Stimulated activated CD4-positive, alpha-beta T cell treated with anti-CD3 and anti-CD28 coated beads, Interleukin-15, amount 100 ng/mL, for 48 hours (primary cell): ENCODE measurements at regions not wholly inside any gene's neighbourhood (a gene's known extent, or its start where the extent isn't known, plus 50 kb on each side); places are given as distances from the start of the nearest gene placed in this dataset.

Experiments
- DNase-seq, 2 donors: peaks; one replicate each; pipeline ENCODE4 v3.0.0-alpha.2; 2020; ENCODE audit warnings: low read depth in 2 of 2

DNA sequence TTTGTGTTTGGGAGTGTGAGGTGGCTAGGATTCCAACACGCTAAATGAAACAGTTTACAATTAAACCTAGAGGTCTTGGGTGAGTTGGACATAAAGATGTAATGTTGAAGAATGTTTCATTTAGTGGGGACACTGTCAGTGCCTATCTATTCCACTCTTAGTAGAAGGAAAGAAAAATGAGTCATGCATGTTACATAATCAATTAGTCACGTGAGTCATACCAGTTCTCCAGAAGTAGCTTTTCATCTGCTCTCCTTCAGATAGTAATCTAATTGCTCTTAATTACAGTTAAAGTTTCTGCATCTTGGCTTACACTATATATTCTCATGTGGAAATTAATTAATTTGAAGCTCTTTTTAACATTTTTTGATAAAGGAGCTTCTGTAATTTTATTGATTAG, 115.7 kb upstream of the P2RY1 start:
- DNase-seq: no peak

DNA sequence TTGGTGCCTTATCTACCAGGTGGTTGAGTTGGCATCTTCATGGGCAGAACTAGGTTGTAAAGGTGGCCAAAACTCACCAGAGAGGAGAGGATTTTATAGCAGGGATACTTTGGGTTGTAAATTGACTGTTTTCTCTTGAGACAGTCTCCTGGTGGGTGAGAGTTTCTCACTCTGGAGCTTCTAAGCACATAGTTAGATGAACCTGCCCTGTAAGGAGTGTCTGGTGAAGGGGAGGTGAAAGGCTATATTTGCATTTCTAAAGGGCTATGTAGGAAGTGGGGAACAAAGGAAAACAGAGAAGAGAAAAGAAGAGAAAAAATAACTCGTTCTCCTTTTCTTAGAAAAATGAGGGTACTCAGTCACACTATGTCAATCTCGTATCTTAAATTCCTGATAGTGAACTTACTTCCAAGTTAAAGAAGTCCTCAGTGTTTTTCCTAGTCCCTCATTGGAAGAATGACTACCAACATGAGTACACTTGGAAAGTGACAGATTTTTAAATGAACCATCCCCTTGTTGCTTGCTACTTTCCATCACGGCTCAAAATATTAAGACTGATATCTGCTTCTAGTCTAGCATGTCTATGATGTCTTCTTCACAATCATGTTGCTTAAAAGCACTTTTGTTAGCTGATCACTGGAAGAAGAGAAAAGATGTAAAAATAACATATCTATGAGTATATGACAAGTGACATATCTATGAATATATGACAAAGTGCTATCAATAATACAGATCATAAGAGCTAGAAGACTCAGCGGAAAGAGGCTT, 113.8 kb upstream of the P2RY1 start:
- DNase-seq: no peak

DNA sequence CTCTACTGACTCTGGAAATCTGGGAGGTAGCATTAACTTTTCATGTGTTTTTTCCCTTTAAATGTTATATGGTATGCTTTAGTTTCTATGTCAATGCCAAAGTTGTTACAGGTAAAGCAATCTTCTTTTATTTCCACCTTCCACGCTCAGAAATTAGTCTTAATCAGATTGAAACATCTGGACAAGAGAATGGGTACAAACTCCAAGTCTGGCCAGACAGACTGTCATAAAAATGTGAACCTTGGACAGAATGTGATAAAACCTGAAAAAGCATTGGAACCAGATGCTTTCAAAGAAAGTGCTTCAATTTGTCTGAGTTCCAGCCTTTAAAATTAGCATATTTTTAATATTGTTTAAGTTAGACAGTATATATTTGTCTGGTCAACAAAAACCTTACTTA, 110.7 kb upstream of the P2RY1 start:
- DNase-seq: no peak

DNA sequence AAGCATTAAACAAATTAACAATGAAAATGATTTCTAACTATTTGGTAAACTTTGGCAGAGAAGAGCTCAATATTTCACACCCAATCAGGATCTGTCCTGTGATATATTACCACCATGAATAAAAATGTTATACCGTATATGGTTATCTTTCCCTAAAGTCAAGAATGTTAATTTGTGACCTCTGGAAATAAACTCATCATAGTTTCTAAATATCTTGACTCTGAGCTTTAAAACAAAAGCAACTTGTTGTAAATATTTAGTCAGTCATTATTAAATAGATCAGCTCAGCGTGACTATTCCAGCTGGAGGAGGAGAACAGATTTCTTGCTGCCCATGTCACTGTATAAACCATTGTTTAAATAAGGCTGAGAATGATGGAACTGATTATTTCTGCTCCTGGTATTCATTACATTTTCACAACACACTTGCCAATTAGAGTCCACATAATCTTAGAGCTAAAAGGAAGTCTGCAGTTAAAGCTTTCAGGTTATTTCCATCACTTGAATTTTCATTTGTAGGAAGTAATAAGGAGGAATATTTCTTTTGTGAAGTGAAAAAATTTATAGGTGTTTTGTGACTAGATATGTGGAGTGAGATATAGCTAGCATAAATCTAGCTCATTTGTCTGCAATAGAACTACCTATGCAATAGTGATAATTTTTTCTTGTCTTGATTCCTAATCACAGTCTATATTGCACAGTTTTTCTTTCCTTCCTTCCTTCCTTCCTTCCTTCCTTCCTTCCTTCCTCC, 106.5 kb upstream of the P2RY1 start:
- DNase-seq: no peak

DNA sequence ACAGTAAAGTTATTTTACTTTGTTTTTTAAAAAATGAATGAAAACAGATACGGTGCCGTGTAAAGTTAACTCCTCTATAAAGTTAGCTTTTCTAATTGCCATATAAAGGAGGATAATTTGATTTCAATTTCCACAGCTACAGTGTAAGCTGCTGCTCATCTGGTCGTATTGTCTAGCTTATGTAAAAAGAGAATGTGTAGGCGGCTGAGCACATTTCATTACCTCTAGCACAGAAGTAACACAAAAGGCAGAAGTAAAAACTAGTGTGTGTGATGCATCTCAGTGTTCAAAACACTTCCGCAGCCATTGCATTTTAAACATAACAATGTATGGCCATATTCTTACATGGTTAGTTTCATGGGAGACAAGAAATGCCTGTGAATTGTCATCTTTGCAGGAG, 105.0 kb upstream of the P2RY1 start:
- no peak for DNase-seq

DNA sequence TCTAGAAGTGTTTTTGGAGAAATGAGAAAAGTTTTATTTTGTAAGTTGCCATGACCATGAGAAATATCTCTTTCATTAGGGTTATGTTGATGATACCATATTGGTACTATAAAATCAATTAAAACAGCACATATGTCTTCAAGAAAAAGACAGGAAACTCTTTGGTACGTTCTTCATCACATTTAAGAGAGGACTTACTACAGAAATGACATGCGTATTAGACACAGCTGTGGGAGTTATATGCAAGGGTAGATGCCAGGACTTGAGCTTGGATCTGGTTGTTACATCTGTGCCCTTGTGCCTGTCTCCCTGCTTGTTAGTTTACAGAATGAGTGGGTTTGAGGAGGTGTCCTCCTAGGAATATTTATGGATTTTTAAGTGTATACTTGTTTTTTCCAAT, 103.4 kb upstream of the P2RY1 start:
- no peak for DNase-seq

DNA sequence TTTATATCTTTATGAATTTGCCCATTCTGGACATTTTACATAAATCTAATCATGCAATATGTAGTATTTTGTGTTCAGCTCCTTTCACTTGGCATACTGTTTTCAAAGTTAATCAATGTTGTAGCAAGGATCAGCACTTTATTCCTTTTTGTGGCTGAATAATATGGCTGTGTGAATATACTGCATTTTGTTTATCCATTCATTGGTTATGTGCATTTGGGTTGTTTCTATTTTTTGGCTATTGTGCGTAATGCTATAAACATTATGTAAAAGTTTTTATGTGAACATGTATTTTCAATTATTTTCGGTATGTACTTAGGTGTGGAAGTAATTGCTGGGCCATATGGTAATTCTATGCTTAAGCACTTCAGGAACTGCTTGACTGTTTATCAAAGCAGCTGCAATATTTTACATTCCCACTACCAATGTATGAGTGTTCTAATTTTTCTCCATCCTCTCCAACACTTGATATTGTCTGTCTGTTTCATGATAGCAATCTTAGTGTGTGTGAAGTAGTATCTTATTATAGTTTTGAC, 101.3 kb upstream of the P2RY1 start:
- no peak for DNase-seq

DNA sequence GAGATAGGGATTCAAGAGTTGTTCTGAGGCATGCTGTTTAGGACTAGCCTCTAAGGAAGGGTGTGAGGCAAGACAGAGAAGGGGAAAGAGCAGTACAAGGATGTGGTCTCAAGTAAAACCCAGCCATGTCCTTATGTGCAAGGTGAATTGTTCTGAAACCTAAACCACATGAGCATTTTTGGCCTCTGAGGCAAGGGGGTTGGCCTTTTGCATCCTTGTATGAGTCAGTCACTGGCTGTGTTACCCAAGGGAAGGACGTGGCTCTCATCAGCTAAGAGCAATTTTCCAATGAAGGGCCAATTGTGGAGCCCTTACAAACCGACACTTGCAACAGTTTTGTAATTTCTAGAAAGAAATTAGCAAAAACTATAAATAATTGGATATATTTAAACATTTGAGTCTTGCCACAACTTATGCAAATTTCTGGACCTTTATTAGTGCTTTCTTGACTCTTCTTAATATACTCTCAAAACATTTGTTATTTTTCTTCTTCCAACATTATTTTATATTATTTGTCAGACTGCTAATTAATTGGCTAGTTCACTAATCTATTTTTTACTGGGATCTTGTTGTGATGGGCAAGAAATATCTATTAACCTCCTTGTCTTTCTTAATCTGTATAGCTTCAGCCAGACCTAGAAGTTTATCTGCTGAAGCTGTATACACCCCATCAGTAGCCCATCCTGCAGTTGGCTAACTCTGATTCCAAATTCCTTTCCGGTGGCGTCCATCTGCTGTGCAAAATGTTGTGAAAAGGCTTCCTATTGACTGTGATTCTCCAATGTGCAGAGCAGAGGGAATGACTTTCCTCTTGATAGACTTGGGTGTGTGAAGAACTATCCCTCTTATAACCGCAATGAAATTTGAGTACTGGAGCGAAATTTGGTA, 97.7 kb upstream of the P2RY1 start:
- no peak for DNase-seq

DNA sequence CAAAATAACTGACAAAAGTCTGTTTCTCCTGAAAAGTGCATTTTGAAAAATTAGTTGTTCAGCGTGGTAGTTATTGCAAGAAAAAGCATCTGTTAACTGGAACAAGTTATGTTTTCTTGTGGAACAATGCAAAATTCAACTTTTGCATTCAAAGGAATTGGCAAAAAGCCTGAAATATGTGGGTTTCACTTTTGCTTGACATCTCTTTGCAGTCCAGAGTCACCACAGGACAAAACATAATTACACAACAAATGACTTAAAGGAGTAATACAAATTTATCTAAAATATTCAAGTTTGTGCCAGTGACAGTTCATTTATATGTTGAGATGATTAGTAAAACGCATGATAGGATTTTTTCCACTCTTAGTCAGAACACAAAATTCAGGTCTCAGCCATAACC, 96.3 kb upstream of the P2RY1 start:
- no peak for DNase-seq

DNA sequence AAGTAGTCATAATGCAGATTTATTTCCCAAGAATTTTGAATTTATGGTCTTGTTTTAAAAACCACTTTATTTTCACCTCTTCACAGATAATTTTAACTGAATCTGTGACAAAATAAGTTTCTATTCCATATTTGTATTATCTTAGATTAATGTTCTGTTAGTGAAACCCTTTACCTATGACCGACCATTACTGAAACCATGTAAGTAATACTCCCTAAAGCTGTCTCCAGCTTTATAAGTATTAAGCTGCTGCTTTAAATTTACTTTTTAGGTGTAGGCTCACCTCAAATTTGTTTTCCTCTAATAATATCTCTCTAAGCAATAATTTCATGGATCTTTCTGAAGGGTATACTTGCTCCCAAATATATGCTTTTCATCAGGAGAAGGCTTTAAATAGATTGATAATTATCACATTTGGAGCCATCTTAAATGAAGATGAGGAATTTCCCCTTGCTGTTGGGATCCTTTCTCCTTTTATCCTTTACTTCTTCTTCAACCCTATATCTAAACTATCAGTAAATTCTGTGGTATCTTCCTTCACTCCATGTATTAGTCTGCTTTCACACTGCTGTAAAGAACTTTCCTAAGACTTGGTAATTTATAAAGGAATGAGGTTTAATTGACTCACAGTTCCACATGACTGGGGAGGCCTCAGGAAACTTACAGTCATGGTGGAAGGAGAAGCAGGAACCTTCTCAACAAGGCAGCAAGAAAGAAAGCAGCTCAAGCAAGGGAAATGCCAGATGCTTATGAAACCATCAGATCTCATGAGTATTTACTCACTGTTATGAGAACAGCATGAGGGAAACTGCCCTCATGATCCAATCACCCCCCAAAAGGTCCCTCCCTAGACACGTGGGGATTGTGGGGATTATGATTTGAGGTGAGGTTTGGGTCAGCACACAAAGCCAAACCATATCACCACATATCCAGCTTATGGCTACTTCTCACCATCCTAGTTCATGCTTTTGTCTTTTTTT, 92.3 kb upstream of the P2RY1 start:
- DNase-seq: no peak

DNA sequence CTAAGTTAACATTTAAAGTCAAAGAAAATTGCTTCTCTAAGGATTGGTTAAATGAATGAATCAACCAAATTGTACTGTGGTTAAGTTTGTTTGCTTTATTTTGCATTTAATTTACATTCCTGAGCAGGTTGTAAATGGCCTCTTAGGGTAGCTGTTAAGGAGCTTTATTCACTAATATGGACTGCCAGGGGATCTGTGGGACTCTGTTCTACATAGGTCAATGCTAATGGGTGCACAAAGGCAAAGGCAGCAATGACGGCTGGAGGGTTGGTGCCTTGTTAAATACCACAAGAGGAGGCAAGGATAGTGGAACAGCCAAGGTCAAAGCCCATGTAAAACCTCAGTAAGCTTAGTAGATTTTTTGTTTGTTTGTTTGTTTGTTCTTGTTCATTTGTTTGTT, 89.3 kb upstream of the P2RY1 start:
- no peak for DNase-seq

DNA sequence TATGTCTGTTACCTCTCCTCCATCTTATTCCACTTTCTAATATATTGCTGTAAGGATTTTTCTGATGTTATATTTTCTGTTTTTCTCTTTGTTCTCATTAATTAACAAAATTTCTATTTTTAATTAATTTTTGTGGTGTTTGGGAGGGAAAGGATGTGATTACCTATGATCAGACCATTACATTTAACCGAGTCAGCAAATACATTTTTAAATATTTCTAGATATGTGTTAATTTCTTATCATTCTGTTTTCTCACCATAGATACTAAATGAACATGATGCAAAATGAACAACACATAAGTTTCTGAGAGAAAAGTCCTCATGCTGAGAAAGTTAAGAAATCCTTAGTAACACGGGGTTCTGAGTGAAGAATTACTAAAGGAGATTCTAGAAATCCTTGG, 80.6 kb upstream of the P2RY1 start:
- no peak for DNase-seq

DNA sequence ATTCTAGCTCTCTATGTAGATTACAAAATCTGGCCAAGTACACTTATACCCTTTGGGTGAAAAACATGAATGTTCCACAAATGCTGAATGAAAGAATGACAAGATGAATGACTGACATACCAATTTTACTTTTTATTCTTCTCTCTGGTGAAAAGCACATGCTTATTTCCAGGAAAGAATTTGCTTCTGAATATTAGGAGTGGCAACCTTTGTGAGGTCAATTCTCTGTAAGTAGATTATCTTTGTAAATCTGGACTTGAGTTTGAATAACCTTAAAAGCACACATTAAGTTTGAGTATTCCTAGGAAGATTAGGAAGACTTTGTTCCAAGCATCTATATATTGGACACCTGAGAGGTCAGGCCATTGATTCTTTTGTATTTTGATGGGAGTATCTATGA, 78.1 kb upstream of the P2RY1 start:
- DNase-seq: no peak

DNA sequence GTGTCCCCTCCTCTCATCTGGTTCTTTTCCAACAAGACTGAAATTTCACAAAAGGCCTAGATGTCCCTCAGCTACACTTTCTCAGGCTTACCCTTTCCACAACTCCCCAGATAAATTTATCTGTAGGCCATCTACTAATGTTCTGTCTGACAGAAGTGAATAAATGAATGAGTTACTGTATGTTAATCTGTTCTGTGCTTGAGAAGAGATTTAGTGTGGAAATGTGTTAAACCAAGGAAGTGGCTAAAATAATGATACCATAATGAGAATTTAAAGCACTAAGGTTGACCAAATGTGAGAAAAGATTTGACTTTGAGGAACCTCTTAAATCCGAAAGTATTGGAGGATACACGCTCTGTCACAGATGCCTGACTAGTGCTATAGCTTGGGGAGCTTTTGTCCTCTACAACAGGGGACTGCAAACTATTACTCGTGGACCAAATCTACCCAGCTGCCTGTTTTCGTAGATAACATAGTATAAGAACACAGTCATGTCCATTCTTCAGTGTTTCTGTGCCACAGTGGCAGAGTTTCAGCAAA, 74.8 kb upstream of the P2RY1 start:
- DNase-seq: no peak

DNA sequence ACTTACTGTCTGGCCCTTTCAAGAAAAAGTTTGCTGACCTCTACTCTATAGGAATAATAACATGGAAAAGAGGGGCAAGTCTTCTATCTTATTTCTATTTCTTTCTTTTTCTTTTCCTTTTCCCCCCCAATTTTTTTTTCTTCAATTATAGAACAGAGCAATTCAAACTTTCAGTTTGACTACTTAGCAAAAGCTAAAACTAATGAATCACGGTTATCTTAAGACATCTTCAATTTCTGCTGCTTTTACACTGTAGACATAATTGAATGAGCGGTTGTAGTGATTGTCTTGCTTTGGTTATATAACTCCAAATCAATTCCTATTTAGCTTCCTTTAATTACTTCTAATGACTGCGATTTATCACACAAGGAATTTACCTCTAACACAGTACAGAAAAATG, 74.3 kb upstream of the P2RY1 start:
- DNase-seq: no peak

DNA sequence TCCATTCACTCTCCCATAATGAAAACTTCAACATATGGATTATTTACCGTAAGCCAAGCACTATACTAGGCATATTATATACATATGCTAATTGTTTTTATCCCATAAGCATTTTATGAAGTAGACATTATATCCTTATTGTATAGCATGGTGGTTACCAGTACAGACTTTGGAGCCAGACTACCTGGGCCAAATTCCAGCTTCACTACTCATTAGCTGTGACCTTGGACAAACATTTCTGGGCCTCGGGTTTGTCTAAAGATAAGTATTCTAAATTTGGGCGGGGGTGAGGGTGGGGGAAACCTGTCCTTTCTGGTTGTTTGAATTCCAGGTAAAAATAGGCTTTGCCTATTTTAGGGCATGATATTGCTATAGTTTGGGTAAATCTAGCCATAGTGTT, 66.5 kb upstream of the P2RY1 start:
- no peak for DNase-seq

DNA sequence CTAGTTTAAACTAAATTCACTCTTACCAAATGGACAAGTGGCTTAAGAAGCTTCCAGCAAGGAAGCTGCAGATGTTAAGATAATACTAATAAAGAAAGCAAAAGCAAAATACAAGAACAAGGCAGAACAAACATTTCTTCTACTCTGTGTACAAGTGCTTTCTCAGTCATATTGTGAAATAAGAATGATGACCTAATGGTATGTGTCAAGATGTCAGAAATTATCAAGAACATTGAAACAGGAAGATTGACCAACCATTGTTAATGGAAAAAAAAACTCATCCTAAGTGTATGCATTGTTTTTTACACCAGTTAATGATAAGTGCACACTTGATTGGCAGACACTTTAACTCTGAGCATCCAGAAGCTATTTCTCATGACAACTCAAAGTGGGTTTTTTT, 65.4 kb upstream of the P2RY1 start:
- no peak for DNase-seq

DNA sequence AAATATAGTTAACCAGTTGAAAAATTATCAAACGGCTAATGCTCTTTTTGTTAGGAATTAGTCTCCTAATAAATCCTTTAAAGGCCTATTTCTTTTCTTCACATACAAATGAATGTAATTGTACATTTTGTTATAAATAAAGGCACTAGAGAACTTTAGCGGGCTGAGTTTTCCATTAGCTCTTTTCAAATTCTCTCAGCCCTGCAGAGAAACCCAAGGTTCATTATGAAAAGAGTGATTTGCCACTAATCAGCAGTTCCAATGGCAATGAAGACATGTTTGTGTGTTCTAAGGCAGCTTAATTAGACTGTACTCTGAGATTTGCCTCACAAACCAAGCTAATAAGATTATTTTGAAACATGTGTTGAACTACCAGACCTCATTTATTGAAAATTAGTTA, 64.6 kb upstream of the P2RY1 start:
- no peak for DNase-seq

DNA sequence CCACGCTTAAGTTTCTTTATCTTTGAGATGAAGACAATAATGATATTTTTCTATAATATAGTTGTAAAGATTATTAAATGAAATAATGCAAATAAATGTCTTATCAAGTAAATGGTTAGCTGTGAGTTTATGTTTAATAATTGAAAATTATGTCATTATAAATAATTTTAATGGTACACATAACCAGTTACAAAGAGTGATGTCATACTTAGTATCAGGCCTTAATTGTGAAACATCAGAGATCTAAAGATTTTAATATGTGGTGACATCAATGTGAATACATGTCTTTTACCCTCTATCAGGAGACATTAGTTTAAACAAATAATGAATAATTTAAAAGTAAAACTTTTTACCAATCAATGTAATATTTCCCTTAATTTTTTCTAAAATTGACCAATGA, 63.8 kb upstream of the P2RY1 start:
- no peak for DNase-seq

DNA sequence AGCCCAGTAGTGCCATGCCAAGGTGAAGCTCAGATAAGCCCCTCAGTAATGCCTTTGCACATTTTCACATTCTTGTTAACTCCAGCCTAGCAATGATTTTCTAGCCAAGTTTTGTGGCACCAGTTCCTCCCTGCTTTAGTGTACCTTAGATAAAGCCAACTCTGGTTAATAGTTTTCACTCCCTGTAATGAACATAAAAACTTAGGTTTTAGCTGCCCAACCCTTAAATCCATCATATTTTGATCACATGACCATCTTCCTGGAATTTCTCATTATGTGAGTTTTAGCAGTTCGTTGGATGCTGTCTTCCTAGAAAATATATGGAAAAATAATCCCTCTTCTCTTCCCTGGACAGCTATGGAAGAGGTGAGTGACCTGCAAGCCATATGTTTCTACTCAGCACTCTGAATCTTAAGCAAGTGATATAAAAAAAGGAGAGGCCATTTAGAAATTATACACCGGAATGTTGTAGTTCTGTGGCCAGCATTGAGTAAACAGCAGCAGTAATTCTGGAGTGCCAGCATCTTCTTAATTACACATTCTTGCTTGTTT, 62.2 kb upstream of the P2RY1 start:
- no peak for DNase-seq

DNA sequence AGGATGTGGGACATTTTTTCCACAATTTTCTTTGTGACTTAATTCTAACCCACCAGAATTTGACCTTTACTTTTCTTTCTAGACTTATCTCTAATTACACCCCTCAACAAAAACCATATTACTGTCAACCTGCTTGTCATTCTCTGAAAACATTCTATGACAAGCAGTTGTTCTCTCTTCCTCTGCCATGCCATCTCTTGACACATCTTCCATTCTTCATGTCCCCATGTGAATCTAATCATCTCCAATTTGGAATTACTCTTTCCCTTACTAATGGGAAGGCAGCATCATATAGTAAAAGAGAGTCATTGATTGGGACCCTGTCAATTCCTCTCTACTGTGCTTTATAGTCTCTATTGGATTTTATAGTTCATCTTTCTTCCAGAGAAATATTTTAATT, 61.3 kb upstream of the P2RY1 start:
- DNase-seq: no peak
